ENCODE measurements at regions not wholly inside any gene's neighbourhood (a gene's known extent, or its start where the extent isn't known, plus 50 kb on each side); places are given as distances from the start of the nearest gene placed in this dataset.
A peak's percentile ranks its signal among the peaks of the same experiment; 100 is the strongest.

- TF ChIP-seq ZNF496 (CRISPR knock-in tag; IDR thresholded peaks at IDR 0.05; ENCODE audit: insufficient replicate concordance) (no peak), NCOR1 (IDR thresholded peaks at IDR 0.05; ENCODE audit: borderline replicate concordance, low read length) (peak; percentile 47; the same call in 1 of the 2 replicates), FOXO1 (CRISPR knock-in tag; IDR thresholded peaks at IDR 0.05) (no peak), ZNF652 (CRISPR knock-in tag; IDR thresholded peaks at IDR 0.05; ENCODE audit: borderline replicate concordance, low read depth) (peak; percentile 68), SIN3B (IDR thresholded peaks at IDR 0.05; ENCODE audit: low read length) (no peak), HOXD1 (CRISPR knock-in tag; IDR thresholded peaks at IDR 0.05) (peak; percentile 42; the same call in 1 of the 2 replicates), TEAD3 (CRISPR knock-in tag; optimal IDR thresholded peaks at IDR 0.05; ENCODE audit: borderline replicate concordance) (peak; percentile 49), MEIS2 (CRISPR knock-in tag; IDR thresholded peaks at IDR 0.05) (peak; percentile 46; the same call in 1 of the 2 replicates), ZNF513 (CRISPR knock-in tag; conservative IDR thresholded peaks at IDR 0.05) (no peak), ZNF12 (CRISPR knock-in tag; IDR thresholded peaks at IDR 0.05) (no peak), ZNF326 (CRISPR knock-in tag; IDR thresholded peaks at IDR 0.05; ENCODE audit: borderline replicate concordance) (no peak), BCL6 (CRISPR knock-in tag; IDR thresholded peaks at IDR 0.05) (peak; percentile 21; the same call in 1 of the 2 replicates), HNF4A (CRISPR knock-in tag; IDR thresholded peaks at IDR 0.05) (peak; percentile 42), TCF7 (IDR thresholded peaks at IDR 0.05; ENCODE audit: low read depth) (peak; percentile 58), ZFP91 (CRISPR knock-in tag; IDR thresholded peaks at IDR 0.05; ENCODE audit: borderline replicate concordance) (no peak), ZNF317 (CRISPR knock-in tag; IDR thresholded peaks at IDR 0.05) (no peak), GTF2F1 (IDR thresholded peaks at IDR 0.05; ENCODE audit: low read length) (no peak), ZNF512B (CRISPR knock-in tag; IDR thresholded peaks at IDR 0.05; ENCODE audit: borderline replicate concordance) (no peak), ZNF124 (CRISPR knock-in tag; IDR thresholded peaks at IDR 0.05) (no peak), TGIF2 (CRISPR knock-in tag; IDR thresholded peaks at IDR 0.05) (no peak), HNRNPH1 (optimal IDR thresholded peaks at IDR 0.05; ENCODE audit: low read depth, low read length) (no peak), TMF1 (CRISPR knock-in tag; IDR thresholded peaks at IDR 0.05; ENCODE audit: low read depth) (no peak), ETV5 (CRISPR knock-in tag; IDR thresholded peaks at IDR 0.05; ENCODE audit: borderline replicate concordance) (no peak; the same call in 1 of the 2 replicates), JARID2 (CRISPR knock-in tag; IDR thresholded peaks at IDR 0.05; ENCODE audit: insufficient replicate concordance) (no peak), CREM (IDR thresholded peaks at IDR 0.05) (0 out of 2 replicates have a peak, but pooled peaks have one; percentile 13), CREM (CRISPR knock-in tag; IDR thresholded peaks at IDR 0.05) (no peak), SAP130 (CRISPR knock-in tag; IDR thresholded peaks at IDR 0.05; ENCODE audit: low read depth) (peak; percentile 52), SOX13 (IDR thresholded peaks at IDR 0.05) (no peak), SOX13 (CRISPR knock-in tag; conservative IDR thresholded peaks at IDR 0.05 in 1 of 2, IDR thresholded peaks at IDR 0.05 in 1 of 2) (peak in 1 of 2 experiments; percentile 69; a peak in 2 of 4 replicates)
Measured at GRCh38 chr7:30212701-30213111, 71.7 kb upstream of the ZNRF2 start (continued).

All from HepG2 (cell line).